ENCODE measurements at regions not wholly inside any gene's neighbourhood (a gene's known extent, or its start where the extent isn't known, plus 50 kb on each side); places are given as distances from the start of the nearest gene placed in this dataset.

DNA sequence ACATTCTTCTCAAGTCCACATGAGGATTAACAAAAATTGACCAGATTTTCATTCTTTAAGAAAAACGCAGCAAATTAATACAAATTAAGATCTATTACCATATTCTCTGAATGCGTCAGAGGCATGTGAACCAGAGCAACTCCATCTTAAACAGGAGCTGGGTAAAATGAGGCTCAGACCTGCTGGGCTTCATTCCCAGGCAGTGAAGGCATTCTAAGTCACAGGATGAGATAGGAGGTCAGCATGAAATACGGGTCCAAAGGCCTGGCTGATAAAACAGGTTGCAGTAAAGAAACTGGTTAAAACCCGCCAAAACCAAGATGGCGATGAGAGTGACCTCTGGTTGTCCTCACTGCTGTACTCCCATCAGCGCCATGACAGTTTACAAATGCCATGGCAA, 217.6 kb downstream of the RDH14 start (continued):
- TF ChIP-seq, protein P1, sequence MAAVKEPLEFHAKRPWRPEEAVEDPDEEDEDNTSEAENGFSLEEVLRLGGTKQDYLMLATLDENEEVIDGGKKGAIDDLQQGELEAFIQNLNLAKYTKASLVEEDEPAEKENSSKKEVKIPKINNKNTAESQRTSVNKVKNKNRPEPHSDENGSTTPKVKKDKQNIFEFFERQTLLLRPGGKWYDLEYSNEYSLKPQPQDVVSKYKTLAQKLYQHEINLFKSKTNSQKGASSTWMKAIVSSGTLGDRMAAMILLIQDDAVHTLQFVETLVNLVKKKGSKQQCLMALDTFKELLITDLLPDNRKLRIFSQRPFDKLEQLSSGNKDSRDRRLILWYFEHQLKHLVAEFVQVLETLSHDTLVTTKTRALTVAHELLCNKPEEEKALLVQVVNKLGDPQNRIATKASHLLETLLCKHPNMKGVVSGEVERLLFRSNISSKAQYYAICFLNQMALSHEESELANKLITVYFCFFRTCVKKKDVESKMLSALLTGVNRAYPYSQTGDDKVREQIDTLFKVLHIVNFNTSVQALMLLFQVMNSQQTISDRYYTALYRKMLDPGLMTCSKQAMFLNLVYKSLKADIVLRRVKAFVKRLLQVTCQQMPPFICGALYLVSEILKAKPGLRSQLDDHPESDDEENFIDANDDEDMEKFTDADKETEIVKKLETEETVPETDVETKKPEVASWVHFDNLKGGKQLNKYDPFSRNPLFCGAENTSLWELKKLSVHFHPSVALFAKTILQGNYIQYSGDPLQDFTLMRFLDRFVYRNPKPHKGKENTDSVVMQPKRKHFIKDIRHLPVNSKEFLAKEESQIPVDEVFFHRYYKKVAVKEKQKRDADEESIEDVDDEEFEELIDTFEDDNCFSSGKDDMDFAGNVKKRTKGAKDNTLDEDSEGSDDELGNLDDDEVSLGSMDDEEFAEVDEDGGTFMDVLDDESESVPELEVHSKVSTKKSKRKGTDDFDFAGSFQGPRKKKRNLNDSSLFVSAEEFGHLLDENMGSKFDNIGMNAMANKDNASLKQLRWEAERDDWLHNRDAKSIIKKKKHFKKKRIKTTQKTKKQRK (IDR thresholded peaks at IDR 0.05; ENCODE audit: low read depth, low read length): no peak
- no peak for TF ChIP-seq SUZ12 (IDR thresholded peaks at IDR 0.05; ENCODE audit: unreplicated experiment)

- ChIA-PET POLR2A (no interaction called here), CTCF (no interaction called here), SMC1A (ENCODE audit: uncharacterized antibody, unreplicated experiment) (no interaction called here), RAD21 (ENCODE audit: unreplicated experiment) (no interaction called here)
- Histone ChIP-seq H3K27me3 (replicated peaks in 1 of 2; ENCODE audit: control insufficient read depth in 2 of 2, insufficient read depth in 2 of 2, low read length in 1 of 2) (no peaks in the 10 kb centered on the region), H3K79me2 (ENCODE audit: control insufficient read depth, insufficient read depth, low read length) (no peaks in the 10 kb centered on the region), H4K20me1 (ENCODE audit: control insufficient read depth, insufficient read depth) (no peaks in the 10 kb centered on the region), H3K4me3 (no peak overlapping the region), H3K27ac (ENCODE audit: control insufficient read depth, insufficient read depth) (no peak overlapping the region), H3K9me3 (replicated peaks; ENCODE audit: control insufficient read depth, insufficient read depth, low read length) (no peaks in the 10 kb centered on the region), H3K9ac (ENCODE audit: control insufficient read depth, insufficient read depth, low read length) (no peak overlapping the region), H2AFZ (ENCODE audit: control insufficient read depth, low read depth, low read length) (no peak overlapping the region), H3K36me3 (ENCODE audit: control insufficient read depth in 2 of 2, insufficient read depth in 2 of 2, low read length in 1 of 2) (no peaks in the 10 kb centered on the region), H3K4me2 (ENCODE audit: control insufficient read depth, insufficient read depth) (no peak overlapping the region), H3K4me1 (ENCODE audit: control insufficient read depth, insufficient read depth, low read length) (no peaks in the 10 kb centered on the region)
- 0% methylated on average over 1 of the region's 1 CpG for WGBS (ENCODE audit: insufficient coverage, insufficient replicate concordance, low lambda C conversion rate, missing lambda C conversion rate)
- intact Hi-C loops (cut with micrococcal nuclease; ENCODE audit: unreplicated experiment) (no loop called here), in situ Hi-C loops (cut with MboI) (no loop called here)
- FAIRE-seq (no peak), DNase-seq (ENCODE audit: low read depth, low spot score) (no peak), ATAC-seq (no peak)
- TF ChIP-seq USF2 (IDR thresholded peaks at IDR 0.05; ENCODE audit: borderline replicate concordance, low read depth, low read length): no peak
- no peak for TF ChIP-seq PRDM15 (CRISPR knock-in tag; IDR thresholded peaks at IDR 0.05)
- TF ChIP-seq POU2F2 (IDR thresholded peaks at IDR 0.05; ENCODE audit: borderline replicate concordance, low read depth, low read length): no peak
- TF ChIP-seq, protein P2, sequence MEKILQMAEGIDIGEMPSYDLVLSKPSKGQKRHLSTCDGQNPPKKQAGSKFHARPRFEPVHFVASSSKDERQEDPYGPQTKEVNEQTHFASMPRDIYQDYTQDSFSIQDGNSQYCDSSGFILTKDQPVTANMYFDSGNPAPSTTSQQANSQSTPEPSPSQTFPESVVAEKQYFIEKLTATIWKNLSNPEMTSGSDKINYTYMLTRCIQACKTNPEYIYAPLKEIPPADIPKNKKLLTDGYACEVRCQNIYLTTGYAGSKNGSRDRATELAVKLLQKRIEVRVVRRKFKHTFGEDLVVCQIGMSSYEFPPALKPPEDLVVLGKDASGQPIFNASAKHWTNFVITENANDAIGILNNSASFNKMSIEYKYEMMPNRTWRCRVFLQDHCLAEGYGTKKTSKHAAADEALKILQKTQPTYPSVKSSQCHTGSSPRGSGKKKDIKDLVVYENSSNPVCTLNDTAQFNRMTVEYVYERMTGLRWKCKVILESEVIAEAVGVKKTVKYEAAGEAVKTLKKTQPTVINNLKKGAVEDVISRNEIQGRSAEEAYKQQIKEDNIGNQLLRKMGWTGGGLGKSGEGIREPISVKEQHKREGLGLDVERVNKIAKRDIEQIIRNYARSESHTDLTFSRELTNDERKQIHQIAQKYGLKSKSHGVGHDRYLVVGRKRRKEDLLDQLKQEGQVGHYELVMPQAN (conservative IDR thresholded peaks at IDR 0.05): no peak
- no peak for TF ChIP-seq CEBPB (IDR thresholded peaks at IDR 0.05; ENCODE audit: borderline replicate concordance in 1 of 2, low read depth in 2 of 2, low read length in 2 of 2)
- BruUV-seq (replicated peaks): no TSS peak
Observed at GRCh38 chr2:18339326-18339725, 221.1 kb downstream of the RDH14 start.
